GM12892 (cell line): ENCODE measurements at regions not wholly inside any gene's neighbourhood (a gene's known extent, or its start where the extent isn't known, plus 50 kb on each side); places are given as distances from the start of the nearest gene placed in this dataset.

ENCODE experiments used
- POLR2A ChIP-seq: IDR thresholded peaks from 2 replicates; pipeline ENCODE4 v1.6.1; 2011; ENCODE audit warnings: low read depth, low read length, control low read depth
- POLR2AphosphoS5 ChIP-seq: IDR thresholded peaks from 2 replicates; pipeline ENCODE4 v1.6.1; 2011; ENCODE audit warnings: low read depth, low read length, control low read depth
- TAF1 ChIP-seq: IDR thresholded peaks from 2 replicates; pipeline ENCODE4 v1.6.1; 2011; ENCODE audit warnings: low read depth, mild to moderate bottlenecking, control low read depth, low read length, borderline replicate concordance

DNA sequence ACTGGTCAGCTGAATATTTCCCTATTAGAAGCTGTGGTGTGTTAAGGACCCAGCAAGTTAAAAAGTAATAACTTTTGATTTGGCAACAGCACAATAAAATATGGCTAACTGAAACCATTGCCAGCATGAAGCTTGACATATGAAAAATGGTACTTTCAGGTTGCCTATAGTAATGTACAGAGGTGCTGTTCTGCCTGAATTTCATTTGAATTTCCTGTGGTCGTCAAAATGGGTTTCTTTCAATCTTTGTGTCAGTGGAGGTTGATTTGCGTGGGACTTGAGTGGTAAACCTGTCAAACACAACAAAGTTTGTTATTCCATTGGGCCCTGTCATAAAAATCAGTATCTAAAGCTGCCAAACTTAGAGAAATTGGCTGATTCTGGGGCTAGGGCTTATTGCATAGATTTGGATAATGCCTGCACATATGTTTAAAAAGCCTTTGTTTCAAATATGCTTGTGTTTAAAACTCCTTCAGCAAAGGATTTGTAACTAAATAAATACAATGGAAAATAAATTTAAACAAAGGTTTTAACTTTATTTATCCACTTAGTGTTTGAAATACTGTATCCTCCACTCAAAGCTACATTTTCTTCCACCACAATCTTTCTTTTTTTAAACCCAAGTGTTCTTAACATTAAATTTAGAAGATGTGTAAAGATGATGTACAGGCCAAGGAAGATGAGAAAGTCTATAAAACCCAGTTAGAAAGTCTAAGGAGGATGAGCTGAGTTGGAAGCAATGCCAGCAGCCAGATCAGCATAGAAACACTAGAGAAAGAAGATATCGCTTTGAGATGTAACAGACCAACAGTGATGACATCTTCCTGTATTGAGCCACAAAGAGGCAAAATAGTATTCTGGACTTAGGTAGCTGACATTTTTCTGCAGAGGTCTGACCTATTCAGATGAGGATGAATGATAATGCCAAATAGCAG, 134.8 kb upstream of the GIMD1 start:
- TF ChIP-seq POLR2A (no peak), POLR2AphosphoS5 (no peak), TAF1 (no peak)
